LNCAP (cell line): ENCODE measurements at regions not wholly inside any gene's neighbourhood (a gene's known extent, or its start where the extent isn't known, plus 50 kb on each side); places are given as distances from the start of the nearest gene placed in this dataset.

ENCODE experiments used
- TF ChIP-seq, protein P1 (sequence below): fragments of 450-650 bp; IDR thresholded peaks from 2 replicates; pipeline ENCODE4 v1.5.1; 2017; ENCODE audit warnings: mild to moderate bottlenecking

DNA sequence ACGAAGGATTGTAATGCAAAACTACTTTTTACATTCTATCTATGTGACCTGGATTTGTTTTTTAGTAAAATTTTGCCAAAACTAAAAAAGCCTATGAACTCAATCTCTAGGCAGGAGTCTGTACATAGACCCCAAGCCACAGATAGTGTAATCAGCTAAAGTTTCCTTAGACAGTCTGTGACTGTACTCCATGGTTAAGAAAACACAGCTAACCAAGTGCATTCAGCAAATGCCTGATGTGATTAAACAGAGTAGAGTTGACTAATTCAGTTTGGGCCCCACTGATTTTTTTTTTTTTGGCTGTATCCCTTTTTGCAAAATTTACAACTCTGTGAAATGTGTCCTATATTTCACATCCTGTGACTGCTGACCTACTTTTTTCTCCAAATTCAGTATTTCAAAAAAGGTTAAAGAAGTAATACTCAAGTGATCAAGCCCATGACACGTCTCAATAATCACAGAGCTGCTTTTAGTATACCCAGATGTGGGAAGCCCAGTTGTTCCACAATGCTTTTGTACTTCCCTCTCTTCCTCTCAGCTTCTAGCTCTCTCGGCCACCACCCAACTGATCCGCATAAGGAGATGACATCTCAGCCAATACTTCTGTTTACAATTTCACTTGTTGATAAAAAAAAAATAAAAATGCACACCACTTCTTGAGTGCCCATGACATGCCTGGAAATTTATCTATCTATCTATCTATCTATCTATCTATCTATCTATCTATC is 108.8 kb upstream of the TBX18 start:
- TF ChIP-seq, protein P1, sequence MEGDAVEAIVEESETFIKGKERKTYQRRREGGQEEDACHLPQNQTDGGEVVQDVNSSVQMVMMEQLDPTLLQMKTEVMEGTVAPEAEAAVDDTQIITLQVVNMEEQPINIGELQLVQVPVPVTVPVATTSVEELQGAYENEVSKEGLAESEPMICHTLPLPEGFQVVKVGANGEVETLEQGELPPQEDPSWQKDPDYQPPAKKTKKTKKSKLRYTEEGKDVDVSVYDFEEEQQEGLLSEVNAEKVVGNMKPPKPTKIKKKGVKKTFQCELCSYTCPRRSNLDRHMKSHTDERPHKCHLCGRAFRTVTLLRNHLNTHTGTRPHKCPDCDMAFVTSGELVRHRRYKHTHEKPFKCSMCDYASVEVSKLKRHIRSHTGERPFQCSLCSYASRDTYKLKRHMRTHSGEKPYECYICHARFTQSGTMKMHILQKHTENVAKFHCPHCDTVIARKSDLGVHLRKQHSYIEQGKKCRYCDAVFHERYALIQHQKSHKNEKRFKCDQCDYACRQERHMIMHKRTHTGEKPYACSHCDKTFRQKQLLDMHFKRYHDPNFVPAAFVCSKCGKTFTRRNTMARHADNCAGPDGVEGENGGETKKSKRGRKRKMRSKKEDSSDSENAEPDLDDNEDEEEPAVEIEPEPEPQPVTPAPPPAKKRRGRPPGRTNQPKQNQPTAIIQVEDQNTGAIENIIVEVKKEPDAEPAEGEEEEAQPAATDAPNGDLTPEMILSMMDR: no peak

DNA sequence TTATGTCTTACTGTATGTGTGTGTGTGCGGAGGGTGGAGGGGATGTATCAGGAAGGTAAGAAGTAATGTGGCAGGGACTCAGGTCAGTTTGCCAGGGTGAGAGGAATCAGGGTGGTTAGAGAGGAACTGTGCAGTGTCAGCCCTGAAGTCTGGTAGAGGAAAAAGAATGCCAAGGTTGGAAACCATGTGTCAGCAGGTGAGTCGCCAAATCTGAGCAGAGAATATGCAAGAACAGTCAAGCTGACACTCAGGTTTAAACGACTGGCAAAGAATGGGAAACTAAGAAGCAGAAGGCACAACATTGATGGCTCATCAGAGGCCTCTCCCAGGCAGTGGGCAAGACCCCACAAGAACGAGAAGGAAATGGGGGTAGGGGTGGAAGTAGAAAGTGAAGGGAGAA is 107.5 kb upstream of the TBX18 start:
- TF ChIP-seq, protein P1: no peak

DNA sequence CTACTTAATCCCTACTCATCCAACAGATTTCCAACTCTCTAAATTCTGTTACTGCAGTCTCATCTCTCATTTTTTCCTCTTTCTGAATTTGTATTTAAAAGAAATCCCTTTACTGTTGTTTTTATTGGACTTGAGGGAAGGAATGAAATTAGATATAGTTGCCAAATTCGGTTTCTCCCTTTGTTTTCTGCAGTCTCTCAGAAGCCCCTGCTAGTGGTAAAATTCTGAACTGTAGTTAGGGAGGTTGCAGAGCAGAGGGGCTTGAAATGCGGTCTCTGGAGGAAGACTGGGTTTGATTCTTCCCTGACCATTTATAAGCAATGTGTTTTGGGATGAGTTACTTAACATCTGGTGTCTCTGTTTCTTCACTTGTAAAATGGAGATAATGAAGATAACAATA is 106.3 kb upstream of the TBX18 start:
- TF ChIP-seq, protein P1: no peak

DNA sequence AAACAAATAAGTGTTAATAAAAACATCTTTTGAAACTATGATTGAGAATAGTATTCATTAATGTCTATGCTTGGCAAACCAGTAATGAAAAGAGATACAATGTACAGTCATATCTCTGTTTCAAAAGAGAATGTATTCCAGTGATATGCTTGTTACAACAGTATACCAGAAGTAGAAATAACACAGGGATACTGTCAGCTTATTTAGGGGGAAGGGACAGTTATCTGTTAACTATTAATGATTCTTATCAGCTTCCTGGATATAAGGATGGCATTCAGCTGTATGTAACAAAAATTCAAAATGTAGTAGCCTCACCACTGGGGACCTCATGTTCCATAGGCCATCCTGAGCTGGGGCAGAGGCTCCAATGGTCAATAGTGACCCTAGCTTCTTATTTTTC is 103.8 kb upstream of the TBX18 start:
- TF ChIP-seq, protein P1: no peak

DNA sequence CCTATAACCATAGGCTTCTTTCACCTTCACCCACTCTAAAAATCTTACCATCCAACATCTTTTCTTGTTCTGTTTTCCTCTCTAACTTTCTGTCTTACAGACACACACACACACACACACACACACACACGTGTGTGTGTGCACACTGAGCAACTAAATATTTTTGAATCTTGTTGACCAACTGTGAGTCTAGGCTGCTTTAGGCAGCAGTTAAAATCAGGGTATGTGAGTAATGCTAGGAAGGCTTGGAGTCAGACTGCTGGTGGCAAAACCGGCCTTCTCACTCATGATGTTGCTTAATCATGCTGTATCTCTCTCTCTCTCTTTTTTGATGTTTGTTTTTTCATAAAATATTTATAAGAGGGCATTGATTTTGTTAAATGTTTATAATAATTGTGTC is 103.1 kb upstream of the TBX18 start:
- TF ChIP-seq, protein P1: no peak

DNA sequence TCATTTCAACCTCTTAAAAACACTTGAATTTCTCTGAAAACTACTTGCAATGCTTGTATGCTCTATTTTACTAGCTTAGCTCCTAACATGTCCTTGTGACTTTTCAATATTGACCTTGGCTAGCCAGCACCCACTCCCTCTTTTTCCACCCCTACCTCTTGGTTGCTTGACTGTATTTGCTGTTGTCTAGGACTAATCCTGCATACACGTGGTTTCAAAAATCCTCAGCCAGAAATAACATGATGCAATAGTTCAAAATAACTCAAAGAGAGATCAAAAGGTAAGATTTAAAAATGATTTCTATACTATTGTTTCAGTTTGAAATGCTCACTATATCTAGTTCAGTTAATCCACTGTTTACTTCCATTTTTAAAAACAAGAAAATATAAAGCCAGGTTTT is 102.3 kb upstream of the TBX18 start:
- TF ChIP-seq, protein P1: no peak

DNA sequence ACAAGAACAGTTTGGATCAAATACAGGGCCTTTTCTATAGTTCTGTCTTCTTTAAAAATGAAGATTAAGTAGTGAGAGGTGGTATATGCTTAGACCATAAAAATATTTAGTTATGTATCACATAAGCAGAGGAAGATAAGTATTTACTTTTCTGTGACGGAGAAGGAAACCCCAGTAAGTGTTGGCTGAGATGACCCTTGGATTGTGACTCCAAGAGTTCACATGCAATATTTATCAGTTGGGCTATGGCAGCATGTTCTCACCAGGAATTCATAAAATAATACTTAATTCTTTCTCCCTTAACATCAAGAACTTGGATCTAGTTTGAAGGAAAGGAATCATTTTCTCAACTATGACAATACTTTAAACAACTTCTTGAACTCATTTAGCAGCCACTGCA is 98.4 kb upstream of the TBX18 start:
- TF ChIP-seq, protein P1: no peak

DNA sequence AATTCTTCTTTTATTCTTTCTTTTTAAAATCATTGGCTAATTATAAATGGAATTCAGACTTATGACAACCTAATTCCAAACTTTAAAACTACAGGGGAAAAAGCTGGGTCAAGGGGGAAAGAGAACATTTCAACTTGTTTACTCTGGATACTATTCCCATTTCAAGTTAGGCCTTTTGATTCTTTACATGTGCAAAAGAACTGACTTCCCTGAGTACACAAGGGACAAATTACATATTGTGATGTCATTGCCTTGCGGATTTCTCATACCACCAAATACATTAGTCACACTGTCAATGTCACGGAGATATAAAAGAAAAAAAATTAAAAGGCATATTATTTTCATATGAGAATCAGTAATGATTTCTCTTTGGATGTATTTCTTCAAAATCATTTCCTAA is 96.5 kb upstream of the TBX18 start:
- TF ChIP-seq, protein P1: no peak
